ENCODE measurements at regions not wholly inside any gene's neighbourhood (a gene's known extent, or its start where the extent isn't known, plus 50 kb on each side); places are given as distances from the start of the nearest gene placed in this dataset.

DNA sequence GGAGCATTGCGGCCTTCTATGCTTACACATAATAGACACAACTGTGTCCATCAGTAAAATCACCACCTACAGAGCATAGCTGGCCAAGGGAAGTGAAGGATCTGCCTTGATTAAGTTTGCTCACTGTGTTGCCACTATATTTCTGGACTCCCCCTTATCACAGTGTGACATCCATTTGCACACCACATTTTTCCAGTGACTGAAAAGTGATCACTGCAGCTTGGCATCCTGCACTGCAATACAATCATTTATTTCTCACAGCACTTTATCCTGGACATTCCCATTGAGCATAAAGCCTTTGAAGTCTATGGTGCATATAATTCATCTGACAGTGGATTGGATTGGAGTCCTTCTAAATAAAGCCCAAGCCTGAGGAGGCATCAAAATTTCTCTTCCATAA is 217.2 kb downstream of the NOVA1 start:
- no peak overlapping the region for H4K8ac ChIP-seq (replicated peaks; ENCODE audit: insufficient read length, low read depth, low read length)
- TF ChIP-seq, protein P1, sequence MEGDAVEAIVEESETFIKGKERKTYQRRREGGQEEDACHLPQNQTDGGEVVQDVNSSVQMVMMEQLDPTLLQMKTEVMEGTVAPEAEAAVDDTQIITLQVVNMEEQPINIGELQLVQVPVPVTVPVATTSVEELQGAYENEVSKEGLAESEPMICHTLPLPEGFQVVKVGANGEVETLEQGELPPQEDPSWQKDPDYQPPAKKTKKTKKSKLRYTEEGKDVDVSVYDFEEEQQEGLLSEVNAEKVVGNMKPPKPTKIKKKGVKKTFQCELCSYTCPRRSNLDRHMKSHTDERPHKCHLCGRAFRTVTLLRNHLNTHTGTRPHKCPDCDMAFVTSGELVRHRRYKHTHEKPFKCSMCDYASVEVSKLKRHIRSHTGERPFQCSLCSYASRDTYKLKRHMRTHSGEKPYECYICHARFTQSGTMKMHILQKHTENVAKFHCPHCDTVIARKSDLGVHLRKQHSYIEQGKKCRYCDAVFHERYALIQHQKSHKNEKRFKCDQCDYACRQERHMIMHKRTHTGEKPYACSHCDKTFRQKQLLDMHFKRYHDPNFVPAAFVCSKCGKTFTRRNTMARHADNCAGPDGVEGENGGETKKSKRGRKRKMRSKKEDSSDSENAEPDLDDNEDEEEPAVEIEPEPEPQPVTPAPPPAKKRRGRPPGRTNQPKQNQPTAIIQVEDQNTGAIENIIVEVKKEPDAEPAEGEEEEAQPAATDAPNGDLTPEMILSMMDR (conservative IDR thresholded peaks at IDR 0.05), result no peak
- peaks cover 11 to 17% (median 12%) of the 10 kb centered on the region in 3 experiments for H3K36me3 Mint-ChIP-seq (ENCODE audit: insufficient read depth in 1 of 3, low read depth in 3 of 3)
- WGBS (ENCODE audit: extremely low coverage, insufficient read length, low lambda C conversion rate), result no CpG with 5 or more reads among the region's 1 CpG
- H3K18ac ChIP-seq (ENCODE audit: insufficient read length, low read depth, low read length), result no peak overlapping the region
- H3T11ph ChIP-seq (ENCODE audit: low read length), result no peak overlapping the region
- H3K4ac ChIP-seq (ENCODE audit: low read depth, low read length), result no peak overlapping the region
- H3K27ac Mint-ChIP-seq, result no peak overlapping the region
- no peak overlapping the region for H3K9ac ChIP-seq (ENCODE audit: extremely low read depth, insufficient read length, low read length)
- H4K20me1 ChIP-seq (ENCODE audit: control insufficient read depth, insufficient read depth, insufficient read length), result no peaks in the 10 kb centered on the region
- no peak overlapping the region for H2BK15ac ChIP-seq (ENCODE audit: low read depth, low read length)
- no peak overlapping the region for H3K23ac ChIP-seq (ENCODE audit: insufficient read length, low read depth, low read length)
- H3K4me1 Mint-ChIP-seq, result peaks cover 8 to 16% of the 10 kb centered on the region in 2 experiments; a peak in 3 of 4 replicates
- no peak overlapping the region for H4K5ac ChIP-seq (ENCODE audit: insufficient read length, low read depth, low read length)
- H3K79me2 ChIP-seq (ENCODE audit: insufficient read depth, low read length), result no peaks in the 10 kb centered on the region
- H3K9me3 Mint-ChIP-seq, result peaks cover 12 to 21% of the 10 kb centered on the region in 2 experiments; a peak in 4 of 5 replicates
- H2BK120ac ChIP-seq (ENCODE audit: low read depth, low read length, poor library complexity, severe bottlenecking), result no peak overlapping the region
- H3K9me3 ChIP-seq (ENCODE audit: control insufficient read depth, low read depth, low read length), result peaks cover 12% of the 10 kb centered on the region
- H3K27me3 Mint-ChIP-seq (ENCODE audit: low read depth), result no peaks in the 10 kb centered on the region
- H2AK5ac ChIP-seq (ENCODE audit: insufficient read length, low read length), result no peak overlapping the region
- no peaks in the 10 kb centered on the region for H3K27me3 ChIP-seq (ENCODE audit: insufficient read depth, low read length)
- H3K4me3 Mint-ChIP-seq, result no peak overlapping the region
- no peak overlapping the region for H3K4me2 ChIP-seq (ENCODE audit: insufficient read depth, insufficient read length, low read length)
- H2AFZ ChIP-seq (ENCODE audit: low read length), result no peak overlapping the region
- H3K4me1 ChIP-seq (ENCODE audit: insufficient read depth, low read length), result 0 out of 2 replicates have a peak, but pooled peaks cover 3% of the 10 kb centered on the region
- H2BK12ac ChIP-seq (ENCODE audit: insufficient read length, low read depth, low read length), result no peak overlapping the region
- H3K56ac ChIP-seq (ENCODE audit: insufficient read length, low read depth, low read length), result no peak overlapping the region
- H3K23me2 ChIP-seq (ENCODE audit: insufficient read length, low read depth, low read length, poor library complexity, severe bottlenecking), result no peaks in the 10 kb centered on the region
- no peak overlapping the region for H3K14ac ChIP-seq (ENCODE audit: insufficient read depth, low read length)
- H3K27ac ChIP-seq (ENCODE audit: insufficient read length, low read depth, low read length), result no peak overlapping the region
- no peaks in the 10 kb centered on the region for H3K79me1 ChIP-seq (ENCODE audit: insufficient read depth, low read depth, low read length, poor library complexity, severe bottlenecking)
- DNase-seq, result no peak
- H2BK5ac ChIP-seq (ENCODE audit: insufficient read length, low read length), result no peak overlapping the region
- no peak overlapping the region for H2BK20ac ChIP-seq (ENCODE audit: low read depth, low read length, poor library complexity, severe bottlenecking)
- H4K91ac ChIP-seq (ENCODE audit: insufficient read length, low read depth, low read length), result no peak overlapping the region

Measured in H9 (cell line).